NT2/D1 (cell line): ENCODE measurements at regions not wholly inside any gene's neighbourhood (a gene's known extent, or its start where the extent isn't known, plus 50 kb on each side); places are given as distances from the start of the nearest gene placed in this dataset.

Experiments
- SUZ12 ChIP-seq: IDR thresholded peaks from 2 replicates; pipeline ENCODE4 v1.6.1; 2011; ENCODE audit not compliant: insufficient read length, insufficient read depth; ENCODE audit errors: extremely low read depth
- YY1 ChIP-seq: IDR thresholded peaks from 2 replicates; pipeline ENCODE4 v1.6.1; 2011; ENCODE audit not compliant: insufficient read length, insufficient read depth
- ZNF274 ChIP-seq: IDR thresholded peaks from 2 replicates; pipeline ENCODE4 v1.6.1; 2011; ENCODE audit warnings: mild to moderate bottlenecking, low read depth, low read length

DNA sequence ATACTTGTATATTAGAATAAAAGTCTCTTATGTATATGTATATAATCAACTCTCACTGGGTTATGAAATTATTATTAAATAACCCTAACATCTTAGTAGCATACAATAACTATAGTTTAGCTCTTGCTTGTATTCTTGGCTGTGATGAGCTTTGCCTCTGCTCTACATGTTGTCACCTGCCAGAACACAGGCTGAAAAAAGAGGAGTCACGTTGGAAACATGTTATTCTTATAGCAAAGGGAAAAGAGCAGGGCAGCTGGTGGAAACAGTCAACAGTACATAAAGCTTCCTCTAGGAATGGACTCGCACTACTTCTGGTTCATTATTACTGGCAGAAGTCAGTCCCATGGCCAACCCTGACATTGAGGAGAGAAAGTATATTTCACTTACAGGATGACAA, 362.0 kb upstream of the KYNU start:
- TF ChIP-seq SUZ12 (no peak), YY1 (no peak), ZNF274 (no peak)
